GM19372 (cell line): ENCODE measurements at regions not wholly inside any gene's neighbourhood (a gene's known extent, or its start where the extent isn't known, plus 50 kb on each side); places are given as distances from the start of the nearest gene placed in this dataset.
"Not testable (repeated sequence)": the region's sequence is repeated elsewhere in the genome, so short reads cannot be mapped to it uniquely, and the experiment has no call there.

ENCODE experiments used
- ATAC-seq: cut with Tn5 transposase; IDR thresholded peaks from one replicate; pipeline ENCODE4 v1.9.1; 2021; ENCODE audit warnings: mild to moderate bottlenecking, low read depth, moderate library complexity; ENCODE audit not compliant: unreplicated experiment

GRCh38 chr2:215835231-215835630, 178.1 kb downstream of the MREG start:
- ATAC-seq: no peak

GRCh38 chr2:215833531-215834162, 179.7 kb downstream of the MREG start:
- no peak for ATAC-seq

- ATAC-seq: no peak
These were observed 180.6 kb downstream of the MREG start for GRCh38 chr2:215832791-215833190.

GRCh38 chr2:215831296-215831913, 181.9 kb downstream of the MREG start:
- ATAC-seq: no peak

GRCh38 chr2:215830304-215830703, 183.0 kb downstream of the MREG start:
- ATAC-seq: no peak

GRCh38 chr2:215829261-215829660, 184.1 kb downstream of the MREG start:
- ATAC-seq: no peak

GRCh38 chr2:215828528-215829184, 184.7 kb downstream of the MREG start:
- peak; percentile 95 for ATAC-seq

GRCh38 chr2:215826838-215827441, 186.4 kb downstream of the MREG start:
- ATAC-seq: no peak

- no peak for ATAC-seq
These were observed 187.0 kb downstream of the MREG start for GRCh38 chr2:215826376-215826775.

GRCh38 chr2:215825707-215826106, 187.6 kb downstream of the MREG start:
- ATAC-seq: no peak

GRCh38 chr2:215821298-215821697, 192.1 kb downstream of the MREG start:
- not testable (repeated sequence) for ATAC-seq

GRCh38 chr2:215819713-215820112, 193.6 kb downstream of the MREG start:
- not testable (repeated sequence) for ATAC-seq

GRCh38 chr2:215817046-215817445, 196.3 kb downstream of the MREG start:
- no peak for ATAC-seq

- ATAC-seq: no peak
These were observed 196.9 kb downstream of the MREG start for GRCh38 chr2:215816424-215816823.

GRCh38 chr2:215815960-215816359, 197.4 kb downstream of the MREG start:
- no peak for ATAC-seq

- no peak for ATAC-seq
These were observed 200.4 kb downstream of the MREG start for GRCh38 chr2:215812966-215813365.

- ATAC-seq: peak; percentile 98
These were observed 201.7 kb downstream of the MREG start for GRCh38 chr2:215811409-215812345.

- peak; percentile 6 for ATAC-seq
These were observed 202.3 kb downstream of the MREG start for GRCh38 chr2:215811003-215811402.

- no peak for ATAC-seq
These were observed 204.4 kb downstream of the MREG start for GRCh38 chr2:215808996-215809395.

GRCh38 chr2:215808194-215808593, 205.2 kb downstream of the MREG start:
- no peak for ATAC-seq
